DMS 273 (cell line): ENCODE measurements at regions not wholly inside any gene's neighbourhood (a gene's known extent, or its start where the extent isn't known, plus 50 kb on each side); places are given as distances from the start of the nearest gene placed in this dataset.
"Not testable (repeated sequence)": the region's sequence is repeated elsewhere in the genome, so short reads cannot be mapped to it uniquely, and the experiment has no call there.

Experiments used
- DNase-seq: peaks from one replicate; lab custom pipeline; 2025; ENCODE audit not compliant: unreplicated experiment; lab: John Stamatoyannopoulos, UW

DNA sequence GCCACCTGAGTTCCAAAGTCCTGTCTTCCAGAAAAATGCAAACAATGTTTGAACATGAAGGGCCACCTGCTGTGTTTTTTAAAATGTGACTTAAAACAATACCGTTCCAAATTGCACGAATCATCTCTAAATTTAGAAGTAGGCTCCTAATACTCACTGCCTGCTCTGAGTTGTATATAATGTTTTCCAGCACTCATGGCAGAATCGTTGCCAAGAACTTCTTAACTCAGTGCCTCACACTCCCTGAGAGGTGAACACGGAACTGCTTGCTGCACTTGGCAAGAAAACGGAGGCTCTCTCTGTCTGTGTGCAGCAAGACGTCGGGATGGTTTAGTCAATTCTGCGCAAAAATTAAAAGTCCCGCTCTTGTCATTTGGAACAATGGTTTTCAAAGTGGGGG, 757.3 kb upstream of the AUTS2 start:
- DNase-seq: no peak

DNA sequence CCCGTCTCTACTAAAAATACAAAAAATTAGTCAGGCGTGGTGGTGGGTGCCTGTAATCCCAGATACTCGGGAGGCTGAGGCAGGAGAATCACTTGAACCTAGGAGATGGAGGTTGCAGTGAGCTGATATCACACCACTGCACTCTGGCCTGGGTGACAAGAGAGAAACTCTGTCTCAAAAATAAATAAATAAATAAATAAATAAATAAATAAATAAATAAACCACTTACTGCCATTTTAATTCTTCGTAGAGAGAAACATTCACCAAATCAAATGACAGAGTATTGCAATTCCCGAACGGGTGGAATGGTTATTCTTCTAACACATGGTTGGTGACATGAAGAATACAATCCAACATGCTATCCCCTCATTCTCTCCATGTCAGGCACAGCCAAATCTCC, 754.3 kb upstream of the AUTS2 start:
- not testable (repeated sequence) for DNase-seq

DNA sequence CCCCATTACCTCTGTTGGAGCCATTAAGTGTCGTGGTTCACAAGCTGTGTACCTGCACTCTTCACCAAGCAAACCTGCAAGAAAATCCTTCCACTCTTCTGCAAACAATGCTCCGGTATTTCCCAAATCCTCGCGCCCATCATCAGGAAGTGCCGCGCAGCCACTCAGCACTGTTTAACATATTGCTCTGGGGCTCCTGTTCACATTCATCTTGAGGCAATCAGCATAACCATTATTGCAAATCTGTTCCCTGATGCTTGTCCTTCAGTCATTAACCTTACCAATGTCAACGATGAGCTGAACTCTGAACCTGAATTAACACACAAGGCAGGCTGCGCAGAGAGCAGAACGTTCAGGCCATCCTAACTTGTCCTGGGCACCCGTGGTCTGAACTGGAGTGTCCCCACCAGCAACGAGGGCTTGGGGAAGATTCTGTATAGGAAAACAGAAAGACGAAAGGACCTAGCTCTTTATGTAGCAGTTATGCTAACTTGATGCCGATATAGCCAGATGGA, 751.4 kb upstream of the AUTS2 start:
- no peak for DNase-seq

DNA sequence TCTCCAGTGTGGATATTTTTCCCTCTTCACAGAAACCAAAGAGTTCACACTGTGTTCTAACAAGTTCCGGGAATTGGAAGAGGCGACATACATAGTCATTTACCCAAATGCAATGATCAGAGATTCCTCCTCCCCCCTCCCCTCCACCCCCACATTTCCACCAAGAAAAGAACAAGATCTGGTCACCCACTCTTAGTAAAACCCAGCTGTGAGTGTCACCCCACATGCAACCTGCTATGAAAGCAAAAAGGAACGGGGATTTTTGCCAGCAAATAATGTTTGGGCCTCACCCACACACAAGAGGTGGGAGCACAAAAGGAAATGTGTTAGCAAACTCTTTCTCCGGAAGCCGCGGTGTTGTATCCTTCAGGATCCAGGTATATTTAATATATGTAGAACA, 745.0 kb upstream of the AUTS2 start:
- no peak for DNase-seq

DNA sequence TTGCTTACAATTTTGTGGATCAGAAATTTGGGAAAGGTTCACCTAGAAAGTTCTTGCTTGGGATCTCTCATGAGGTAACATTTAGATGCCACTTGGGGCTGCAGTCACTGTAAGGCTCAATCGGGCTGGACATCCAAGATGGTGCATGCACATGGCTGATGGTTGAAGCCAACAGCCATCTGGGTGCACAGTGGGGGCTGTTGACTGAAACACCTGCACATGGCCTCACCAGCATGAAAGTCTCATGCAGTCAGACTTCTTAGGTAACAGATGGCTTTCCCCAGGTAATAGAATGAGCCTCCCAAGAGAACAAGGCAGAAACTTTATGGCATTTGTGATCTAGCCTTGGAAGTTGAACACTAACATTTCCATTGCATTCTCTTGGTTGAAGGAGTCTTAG, 740.7 kb upstream of the AUTS2 start:
- no peak for DNase-seq

DNA sequence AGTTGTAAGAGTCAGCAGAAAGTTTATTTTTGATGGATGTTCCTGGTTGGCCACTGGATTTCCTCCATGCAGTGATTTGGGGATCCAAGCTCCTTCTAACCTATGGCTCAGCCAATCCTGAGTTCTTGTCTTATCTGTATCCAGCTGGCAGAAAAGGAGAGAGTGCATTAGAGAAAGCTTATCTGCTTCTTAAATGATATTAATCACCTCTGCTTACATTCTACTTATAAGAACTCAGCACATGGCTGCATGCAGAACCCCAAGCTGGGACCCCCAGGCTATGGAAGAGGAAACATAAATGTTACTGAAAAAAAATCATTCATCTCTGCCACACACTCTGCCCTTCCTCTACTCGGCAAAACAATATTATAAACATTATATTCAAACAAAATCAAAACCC, 739.8 kb upstream of the AUTS2 start:
- no peak for DNase-seq

DNA sequence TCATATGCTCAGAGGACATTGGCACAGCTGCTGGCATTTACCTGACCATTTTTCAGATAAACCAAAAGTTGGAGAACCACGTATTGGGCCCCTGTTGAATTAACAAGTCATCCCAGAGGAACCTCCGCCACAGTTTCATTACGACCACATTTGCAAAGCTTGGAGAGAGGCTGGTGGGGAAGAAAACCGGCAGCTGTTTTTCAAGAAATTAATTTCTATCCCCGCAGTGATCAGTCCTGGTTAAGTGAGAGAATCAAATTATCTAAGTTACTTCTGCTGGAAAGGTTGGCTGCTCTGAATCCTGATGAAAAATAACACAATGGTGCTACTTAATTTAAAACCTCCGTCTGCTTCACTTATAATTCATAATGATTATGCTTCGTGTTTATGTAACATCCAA, 737.1 kb upstream of the AUTS2 start:
- no peak for DNase-seq

DNA sequence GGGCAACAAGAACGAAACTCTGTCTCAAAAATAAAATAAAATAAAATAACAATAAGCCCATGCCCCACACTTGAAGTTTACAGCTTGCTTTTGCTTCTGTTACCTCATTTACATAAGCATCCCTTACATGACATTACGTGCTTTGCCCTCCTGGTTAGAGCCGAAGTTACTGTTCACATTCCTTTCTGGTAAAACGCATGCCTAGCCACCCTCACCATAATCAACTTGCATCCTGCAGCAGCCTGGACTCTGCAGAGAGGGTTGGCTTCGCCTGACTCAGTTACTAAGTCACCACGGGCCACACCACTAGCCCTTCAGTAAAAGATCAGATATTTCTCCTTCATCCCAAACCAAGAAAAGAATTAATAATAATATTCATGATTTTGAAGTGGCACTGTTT, 736.0 kb upstream of the AUTS2 start:
- no peak for DNase-seq

DNA sequence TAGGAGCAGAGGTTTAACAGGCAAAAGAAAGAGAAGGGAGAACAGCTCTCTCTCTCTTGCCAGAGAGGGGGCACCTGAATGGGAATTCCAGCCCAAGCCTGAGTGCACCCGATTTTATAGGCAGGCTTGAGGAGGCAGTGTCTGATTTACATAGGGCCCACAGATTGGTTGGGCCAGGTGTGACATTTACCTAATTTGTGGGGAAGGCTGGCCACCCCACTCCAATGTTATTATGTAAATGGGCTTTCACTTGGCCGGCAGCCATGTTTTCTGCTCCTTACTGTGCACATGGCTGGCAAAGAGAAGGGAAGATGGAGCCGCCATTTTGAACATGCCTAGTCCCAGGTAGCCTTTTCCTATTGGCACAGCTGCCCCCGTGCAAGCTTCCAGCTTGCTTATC, 735.5 kb upstream of the AUTS2 start:
- DNase-seq: peak; percentile 71

DNA sequence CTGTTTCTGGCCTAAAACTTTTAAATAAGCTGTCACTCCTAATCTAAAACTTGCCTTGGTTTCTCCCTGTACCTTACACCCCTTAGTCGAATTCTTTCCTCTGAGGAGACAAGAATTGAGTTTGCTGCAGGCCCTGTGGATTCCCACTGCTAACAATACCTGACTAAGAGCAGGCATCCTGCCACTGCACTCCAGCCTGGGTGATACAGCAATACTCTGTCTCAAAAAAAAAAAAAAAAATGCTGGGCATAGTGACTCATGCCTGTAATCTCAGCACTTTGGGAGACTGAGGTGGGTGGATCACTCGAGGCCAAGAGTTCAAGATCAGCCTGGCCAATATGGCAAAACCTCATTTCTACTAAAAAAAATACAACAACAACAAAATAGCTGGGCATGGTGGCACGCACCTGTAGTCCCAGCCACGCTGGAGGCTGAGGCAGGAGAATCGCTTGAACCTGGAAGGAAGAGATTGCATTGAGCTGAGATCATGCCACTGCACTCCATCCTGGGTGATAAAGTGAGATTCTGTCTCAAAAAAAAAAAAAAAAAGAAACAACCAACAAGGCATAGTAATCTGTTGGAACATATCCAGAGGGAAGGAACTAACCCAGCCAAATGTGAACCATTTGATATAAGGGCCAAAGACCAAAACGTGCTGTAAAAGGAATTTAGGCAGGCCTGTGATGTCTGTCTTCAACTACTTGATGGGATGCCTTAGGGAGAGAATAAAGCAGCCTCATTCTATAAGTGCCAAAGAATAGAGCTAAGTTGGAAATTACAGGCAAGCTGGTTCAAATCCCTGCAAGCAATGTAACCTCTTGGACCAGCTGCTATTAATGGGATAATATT, 732.7 kb upstream of the AUTS2 start:
- DNase-seq: no peak

DNA sequence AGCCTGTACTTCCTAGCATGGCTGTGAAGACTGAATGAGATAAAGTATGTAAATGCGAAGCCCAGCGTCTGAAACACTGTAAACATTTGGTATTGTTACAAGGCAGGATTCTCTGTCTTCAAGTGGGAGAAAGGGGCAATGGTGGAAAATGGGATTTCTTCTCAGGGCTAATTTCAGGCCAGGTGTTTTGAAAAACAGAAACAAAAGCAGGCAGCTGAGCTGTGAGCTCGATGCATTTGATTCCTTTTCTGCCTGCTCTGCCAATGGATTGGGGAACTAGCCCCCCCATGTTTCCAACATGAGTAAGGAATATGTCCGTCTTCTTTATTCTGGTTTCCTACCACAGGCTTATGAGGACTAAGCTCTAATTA, 732.1 kb upstream of the AUTS2 start:
- no peak for DNase-seq

DNA sequence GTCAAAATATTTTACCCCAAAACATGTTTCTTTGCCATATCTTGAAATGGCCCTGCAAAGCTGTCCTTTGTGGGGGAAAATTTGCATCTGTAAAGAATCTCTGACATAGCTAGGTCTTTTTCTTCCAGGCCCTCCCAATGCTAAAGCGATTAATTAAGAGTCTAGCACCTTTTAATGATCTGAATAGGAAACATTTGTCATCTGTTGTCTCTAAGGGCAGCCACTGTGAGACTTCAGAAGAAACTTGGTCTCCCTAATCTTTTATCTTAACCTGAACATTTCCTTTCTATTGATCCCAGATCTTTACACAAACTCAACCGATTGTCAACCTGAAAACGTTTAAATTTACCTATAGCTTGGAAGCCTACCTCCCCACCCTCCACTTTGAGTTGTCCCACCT, 731.6 kb upstream of the AUTS2 start:
- DNase-seq: not testable (repeated sequence)

DNA sequence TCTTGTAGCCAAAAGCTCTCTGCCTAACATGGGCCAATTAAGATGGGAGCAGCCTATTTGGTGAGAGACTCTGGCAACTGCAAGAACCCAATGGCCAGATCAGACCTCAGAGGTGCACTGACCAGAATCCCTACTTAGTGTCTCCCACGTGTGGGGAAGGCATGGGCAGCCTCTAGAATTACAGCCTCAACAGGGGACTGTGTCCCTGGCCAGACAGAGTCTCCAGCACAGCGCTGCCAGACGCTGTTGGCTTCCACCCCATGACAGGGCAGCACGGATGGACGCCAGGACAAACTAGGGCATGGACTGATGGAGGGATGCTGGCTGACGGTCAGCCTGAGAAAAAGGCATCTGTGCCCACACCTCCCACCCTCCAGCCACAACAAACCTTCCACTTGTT, 729.3 kb upstream of the AUTS2 start:
- DNase-seq: no peak

DNA sequence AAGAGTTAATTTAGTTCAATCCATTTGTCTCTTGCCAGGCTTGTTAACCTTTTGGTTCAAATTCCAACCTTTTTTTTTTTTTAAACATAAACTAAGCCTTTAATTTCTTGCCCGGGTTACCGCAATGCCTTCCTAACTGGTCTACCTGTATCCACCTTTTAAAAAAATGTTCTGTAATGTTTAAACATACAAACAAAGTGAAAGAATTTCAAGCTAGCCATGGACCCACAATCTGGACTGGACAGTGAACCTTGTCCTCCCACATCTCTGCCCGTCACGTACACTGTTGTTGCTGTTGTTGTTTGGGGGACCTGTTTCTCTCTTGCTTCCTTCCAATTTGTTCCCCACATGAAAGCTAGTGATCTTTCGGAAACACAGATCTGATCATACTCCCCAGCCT, 724.7 kb upstream of the AUTS2 start:
- DNase-seq: no peak

DNA sequence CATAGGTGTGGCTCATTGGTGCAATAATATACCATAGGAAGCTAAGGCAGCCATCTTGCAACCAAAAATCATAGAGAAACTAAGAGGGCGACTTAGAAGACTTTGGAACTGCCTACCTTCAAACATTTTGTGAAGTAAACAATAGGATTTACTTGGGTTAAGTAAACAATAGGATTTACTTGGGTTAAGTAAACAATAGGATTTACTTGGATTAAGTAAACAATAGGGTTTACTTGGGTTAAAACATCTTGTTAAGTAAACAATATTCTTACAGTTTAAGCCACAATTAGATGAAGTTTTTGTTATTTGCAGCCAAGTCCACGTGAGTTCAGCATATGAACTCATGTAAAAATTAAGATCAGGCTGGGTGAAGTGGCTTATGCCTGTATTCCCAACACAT, 722.4 kb upstream of the AUTS2 start:
- DNase-seq: no peak

DNA sequence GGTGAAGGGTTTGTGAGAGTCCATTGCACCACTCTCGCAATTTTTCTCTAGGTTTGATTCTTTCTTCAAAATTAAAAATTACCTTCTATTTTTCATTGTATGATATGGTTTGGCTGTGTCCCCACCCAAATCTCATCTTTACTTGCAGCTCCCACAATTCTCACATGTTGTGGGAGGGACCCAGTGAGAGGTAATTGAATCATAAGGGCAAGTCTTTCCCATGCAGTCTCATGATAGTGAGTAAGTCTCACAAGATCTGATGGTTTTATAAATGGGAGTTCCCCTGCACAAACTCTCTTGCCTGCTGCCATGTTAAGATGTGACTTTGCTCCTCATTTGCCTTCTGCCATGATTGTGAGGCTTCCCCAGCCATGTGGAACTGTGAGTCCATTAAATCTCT, 711.2 kb upstream of the AUTS2 start:
- DNase-seq: not testable (repeated sequence)

DNA sequence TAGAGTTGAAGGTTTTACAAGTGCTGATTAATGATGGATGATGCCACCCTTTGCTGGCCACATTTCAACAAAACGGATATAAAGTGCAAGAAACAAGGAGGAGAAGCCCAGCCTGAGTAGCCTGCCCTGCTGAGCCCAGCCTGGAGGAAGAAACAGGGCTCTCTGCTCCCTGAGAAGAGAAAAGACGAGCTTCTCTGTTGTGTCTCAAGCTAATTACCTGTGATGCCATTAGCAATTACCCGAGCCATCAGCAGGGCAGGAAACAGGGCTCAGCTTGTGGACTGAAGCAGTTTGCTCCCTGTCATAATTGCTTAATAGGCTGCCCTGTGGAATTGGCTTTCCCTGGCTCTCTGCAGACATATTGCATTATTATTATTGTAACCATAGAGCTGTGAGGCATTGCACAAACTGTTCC, 709.3 kb upstream of the AUTS2 start:
- DNase-seq: no peak

DNA sequence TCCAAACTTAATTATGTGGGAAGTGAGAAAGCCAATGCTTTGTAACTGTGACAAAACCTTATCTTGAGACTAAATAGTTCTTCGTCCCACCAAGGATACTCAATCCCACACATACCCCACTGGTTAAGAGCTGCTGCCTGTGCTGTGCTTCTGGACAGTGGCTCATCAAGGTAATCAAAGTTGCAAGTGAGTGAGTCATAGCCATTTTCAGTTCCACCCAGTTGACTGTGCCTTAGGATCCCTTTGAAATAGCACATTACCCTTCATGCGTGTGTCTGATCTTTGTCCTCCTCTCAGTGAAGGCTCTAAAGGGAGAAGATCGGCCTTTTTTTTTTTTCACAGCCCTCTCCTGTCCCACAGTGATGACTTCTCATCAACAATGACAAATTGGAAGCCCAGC, 706.0 kb upstream of the AUTS2 start:
- DNase-seq: no peak

DNA sequence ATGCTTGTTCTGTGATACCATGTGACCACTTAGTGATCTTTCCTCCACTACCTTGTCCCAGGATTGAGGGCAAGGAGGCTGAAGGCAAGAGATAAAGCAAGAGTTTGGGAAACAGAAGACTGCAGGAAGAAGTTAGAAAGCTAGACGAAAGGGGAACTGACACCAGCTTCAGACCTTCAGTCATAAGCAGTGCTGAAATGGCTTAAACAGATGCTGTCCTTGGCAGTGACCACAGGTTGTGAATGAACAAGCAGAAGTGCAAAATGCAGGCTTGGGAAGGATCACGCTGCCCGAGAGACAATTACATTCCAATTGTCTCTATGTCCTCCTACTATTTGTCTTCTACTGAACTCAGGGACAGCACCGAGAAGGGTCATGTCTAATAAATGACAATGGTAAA, 704.9 kb upstream of the AUTS2 start:
- no peak for DNase-seq

DNA sequence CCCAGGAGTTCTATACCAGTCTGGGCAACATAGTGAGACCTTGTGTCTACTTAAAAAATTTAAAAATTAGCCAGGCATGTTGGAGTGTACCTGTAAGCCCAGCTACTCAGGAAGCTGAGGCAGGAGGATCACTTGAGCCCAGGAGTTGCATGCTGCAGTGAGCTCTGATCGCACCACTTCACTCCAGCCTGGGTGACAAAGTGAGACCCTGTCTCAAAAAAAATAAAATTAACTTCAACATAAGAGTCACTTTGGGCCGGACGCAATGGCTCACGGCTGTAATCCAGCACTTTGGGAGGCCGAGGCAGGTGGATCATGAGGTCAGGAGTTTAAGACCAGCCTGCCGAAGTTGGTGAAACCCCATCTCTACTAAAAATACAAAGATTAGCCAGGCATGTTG, 699.1 kb upstream of the AUTS2 start:
- DNase-seq: not testable (repeated sequence)

DNA sequence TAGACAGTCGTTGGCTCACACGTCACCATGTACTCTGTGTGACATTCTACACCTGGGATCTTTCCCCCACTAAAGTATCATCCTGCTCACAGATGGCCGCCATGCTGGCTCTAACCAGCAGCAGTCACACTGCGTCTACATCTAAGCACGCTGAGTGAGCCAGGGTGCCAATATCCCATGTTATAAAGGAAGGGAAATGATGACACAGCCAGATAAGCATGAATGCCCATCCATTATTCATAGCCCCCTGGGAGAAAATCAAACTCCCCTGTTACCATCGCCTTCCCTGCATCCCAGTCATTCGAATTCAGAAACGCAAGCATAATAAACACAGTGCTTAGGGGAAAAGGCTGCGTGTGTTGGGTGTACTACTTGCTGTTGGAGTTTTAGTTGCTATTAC, 698.2 kb upstream of the AUTS2 start:
- DNase-seq: no peak

DNA sequence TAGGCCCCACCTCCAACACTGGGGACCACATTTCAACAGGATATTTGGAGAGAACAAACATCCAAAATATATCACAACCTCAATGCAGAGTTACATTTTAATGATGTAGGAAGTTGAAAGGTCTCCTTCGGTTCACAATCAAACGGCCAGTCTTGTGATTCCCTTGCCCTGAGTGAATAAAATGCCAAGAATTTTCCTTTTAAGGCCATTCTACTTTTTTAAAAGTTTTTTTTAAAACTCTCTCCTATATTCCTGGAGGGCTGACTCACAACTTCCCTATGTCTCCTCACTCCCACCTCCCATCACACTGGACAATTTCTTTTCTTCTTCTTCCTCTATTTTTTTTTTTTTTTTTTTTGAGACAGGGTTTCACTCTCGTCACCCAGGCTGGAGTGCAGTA, 693.6 kb upstream of the AUTS2 start:
- no peak for DNase-seq

DNA sequence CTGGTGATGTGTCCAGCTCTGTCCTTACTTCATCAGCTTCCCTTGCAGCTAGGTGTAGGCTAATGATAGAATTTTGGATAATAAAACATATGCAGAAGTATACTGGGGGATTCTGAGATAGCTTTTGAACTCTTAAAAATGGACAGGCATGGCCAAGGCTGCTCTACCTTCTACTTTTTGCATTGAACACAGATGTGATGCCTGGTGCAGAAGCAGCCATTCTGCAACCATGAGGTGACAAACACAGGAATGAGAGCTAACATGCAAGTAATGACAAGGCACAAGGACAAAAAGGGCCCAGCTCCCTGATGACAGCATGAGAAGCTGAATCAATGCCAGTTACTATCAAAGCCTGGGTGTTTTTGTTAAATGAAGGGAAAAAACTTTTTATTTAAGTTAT, 686.5 kb upstream of the AUTS2 start:
- DNase-seq: no peak
